GM12874 (cell line): ENCODE measurements at regions not wholly inside any gene's neighbourhood (a gene's known extent, or its start where the extent isn't known, plus 50 kb on each side); places are given as distances from the start of the nearest gene placed in this dataset.

ENCODE experiments used
- CTCF ChIP-seq: IDR thresholded peaks from 2 replicates; pipeline ENCODE4 v1.5.1; 2011; ENCODE audit warnings: low read depth, mild to moderate bottlenecking, control low read depth, low read length, moderate library complexity; ENCODE audit not compliant: insufficient read depth

- TF ChIP-seq CTCF = no peak
These were observed 242.5 kb downstream of the REEP3 start for GRCh38 chr10:63763744-63764143.

GRCh38 chr10:63765126-63765525 lies 243.9 kb downstream of the REEP3 start:
- TF ChIP-seq CTCF = no peak

- no peak for TF ChIP-seq CTCF
These were observed 245.5 kb downstream of the REEP3 start for GRCh38 chr10:63766745-63767137.

GRCh38 chr10:63767138-63767801 lies 246.1 kb downstream of the REEP3 start:
- TF ChIP-seq CTCF = no peak

GRCh38 chr10:63769367-63769766 lies 248.2 kb downstream of the REEP3 start:
- TF ChIP-seq CTCF = no peak

- TF ChIP-seq CTCF = no peak
These were observed 249.3 kb downstream of the REEP3 start for GRCh38 chr10:63770523-63770922.

- TF ChIP-seq CTCF = no peak
These were observed 251.3 kb downstream of the REEP3 start for GRCh38 chr10:63772491-63772890.
